Peyer's patch (tissue), 4 donors: ENCODE measurements at regions not wholly inside any gene's neighbourhood (a gene's known extent, or its start where the extent isn't known, plus 50 kb on each side); places are given as distances from the start of the nearest gene placed in this dataset.

Source experiments
- CTCF ChIP-seq, 6 experiments: fragments of 450-650 bp in 4 of 6; fragments of 200-600 bp in 2 of 6; sonication (generic) in 1 of 6; IDR thresholded peaks; one replicate each; pipeline ENCODE4 v1.5.1; 2017 to 2019; ENCODE audit warnings: antibody characterized with exemption in 6 of 6, mild to moderate bottlenecking in 3 of 6, moderate library complexity in 1 of 6
- POLR2A ChIP-seq, 2 donors: fragments of 450-650 bp; IDR thresholded peaks; one replicate each; pipeline ENCODE4 v1.5.1; 2017; ENCODE audit warnings: antibody characterized with exemption in 2 of 2, mild to moderate bottlenecking in 2 of 2, moderate library complexity in 2 of 2

DNA sequence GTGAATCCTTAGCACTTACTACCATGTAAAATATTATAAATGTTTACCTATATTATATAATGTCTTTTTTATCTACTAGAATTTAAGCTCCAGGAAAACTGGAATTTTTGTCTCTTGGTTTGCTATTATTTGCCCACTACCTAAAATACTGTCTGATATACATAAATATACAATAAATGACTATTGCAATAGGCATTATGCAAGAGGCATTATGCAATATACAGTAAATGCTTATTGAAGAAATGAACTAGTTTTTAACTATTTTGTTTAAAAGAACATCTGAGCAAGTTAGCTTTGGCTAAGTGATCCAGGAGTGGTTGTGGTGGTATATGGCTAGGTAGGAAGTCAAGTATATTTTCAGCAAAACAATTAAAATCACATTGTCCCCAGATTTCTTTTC is 640.2 kb upstream of the PKN2 start:
- TF ChIP-seq CTCF (IDR thresholded peaks at IDR 0.05): no peak
- no peak for TF ChIP-seq POLR2A (IDR thresholded peaks at IDR 0.05)
